SK-N-SH (cell line): ENCODE measurements at regions not wholly inside any gene's neighbourhood (a gene's known extent, or its start where the extent isn't known, plus 50 kb on each side); places are given as distances from the start of the nearest gene placed in this dataset.

Experiments used
- CTCF ChIA-PET: fragments of 300-600, 350-600 bp; formaldehyde crosslinking; extraction: SDS; loops from one replicate; lab custom pipeline; 2021; lab: Yijun Ruan, JAX
- POLR2A ChIA-PET: fragments of 350-600 bp; sonication (Branson Sonifier 250); formaldehyde crosslinking; extraction: SDS; loops from one replicate; lab custom pipeline; 2020; ENCODE audit warnings: antibody characterized with exemption, inconsistent platforms; lab: Yijun Ruan, JAX
- DNase-seq: peaks from one replicate; pipeline ENCODE4 v3.0.0; 2012
- H2AFZ ChIP-seq: fragments of 200-600 bp; sonication (generic); 2 replicates; pipeline ENCODE4 v1.8.1; 2016; ENCODE audit warnings: antibody characterized with exemption, mild to moderate bottlenecking, low read depth
- H3F3A ChIP-seq: fragments of 200-600 bp; sonication (generic); replicated peaks from 2 replicates; pipeline ENCODE3; 2016; ENCODE audit warnings: antibody characterized with exemption, mild to moderate bottlenecking; ENCODE audit not compliant: insufficient read depth
- H3K27ac ChIP-seq, 2 experiments: fragments of 200-500 bp in 1 of 2; fragments of 200-600 bp in 1 of 2; sonication (Bioruptor generic) in 1 of 2; sonication (generic), shearing (Covaris generic) in 1 of 2; 2 replicates each; pipeline versions ENCODE4 v1.5.1 to v1.6.1; 2014 to 2016; ENCODE audit warnings: low read depth in 2 of 2, inconsistent platforms in 1 of 2, low read length in 1 of 2, mild to moderate bottlenecking in 1 of 2, mixed read lengths in 1 of 2
- H3K27me3 ChIP-seq: fragments of 200-600 bp; sonication (generic), shearing (Covaris generic); 2 replicates; pipeline ENCODE4 v1.6.1; 2016; ENCODE audit warnings: mixed run types; ENCODE audit not compliant: insufficient read depth
- H3K36me3 ChIP-seq, 2 experiments: fragments of 200-500 bp in 1 of 2; fragments of 200-600 bp in 1 of 2; sonication (Bioruptor generic) in 1 of 2; sonication (generic) in 1 of 2; replicated peaks in 1 of 2; 2 replicates each; pipeline versions ENCODE3 to v1.5.1; 2014 to 2016; ENCODE audit warnings: low read length in 1 of 2, mild to moderate bottlenecking in 1 of 2; ENCODE audit not compliant: insufficient read depth in 2 of 2, control insufficient read depth in 1 of 2
- H3K4me1 ChIP-seq, 2 experiments: fragments of 200-500 bp in 1 of 2; fragments of 200-600 bp in 1 of 2; sonication (Bioruptor generic) in 1 of 2; sonication (generic), shearing (Covaris generic) in 1 of 2; 2 replicates each; pipeline versions ENCODE4 v1.5.1 to v1.6.1; 2014 to 2016; ENCODE audit warnings: low read depth in 1 of 2, low read length in 1 of 2, mixed run types in 1 of 2; ENCODE audit not compliant: insufficient read depth in 2 of 2, control insufficient read depth in 1 of 2
- H3K4me2 ChIP-seq: fragments of 200-600 bp; sonication (generic), shearing (Covaris generic); 2 replicates; pipeline ENCODE4 v1.6.1; 2017; ENCODE audit warnings: mixed run types
- H3K4me3 ChIP-seq, 2 experiments: fragments of 200-500 bp in 1 of 2; fragments of 200-600 bp in 1 of 2; sonication (Bioruptor generic) in 1 of 2; sonication (generic), shearing (Covaris generic) in 1 of 2; 2 replicates each; pipeline versions ENCODE4 v1.5.1 to v1.8.1; 2014 to 2016; ENCODE audit warnings: low read depth in 2 of 2, inconsistent platforms in 1 of 2, low read length in 1 of 2, mild to moderate bottlenecking in 1 of 2, mixed read lengths in 1 of 2, moderate library complexity in 1 of 2
- H3K79me2 ChIP-seq: fragments of 200-600 bp; sonication (generic); 2 replicates; pipeline ENCODE4 v1.8.1; 2017; ENCODE audit warnings: mild to moderate bottlenecking; ENCODE audit not compliant: insufficient read depth
- H3K9ac ChIP-seq: fragments of 200-600 bp; sonication (generic); 2 replicates; pipeline ENCODE4 v1.6.1; 2017; ENCODE audit warnings: mixed run types
- H3K9me2 ChIP-seq: fragments of 200-600 bp; sonication (generic); 2 replicates; pipeline ENCODE4 v1.6.1; 2017; ENCODE audit warnings: mixed run types
- H3K9me3 ChIP-seq: fragments of 200-600 bp; sonication (generic); 2 replicates; pipeline ENCODE4 v1.6.1; 2017; ENCODE audit warnings: mixed run types, mild to moderate bottlenecking, moderate library complexity
- H4K20me1 ChIP-seq: fragments of 200-600 bp; sonication (generic); 2 replicates; pipeline ENCODE4 v1.6.1; 2017; ENCODE audit warnings: mild to moderate bottlenecking, mixed run types; ENCODE audit not compliant: insufficient read depth
- CHD2 ChIP-seq: fragments of 150-350 bp; IDR thresholded peaks from 2 replicates; pipeline ENCODE4 v1.6.1; 2018; ENCODE audit warnings: low read length; ENCODE audit not compliant: partially characterized antibody
- EP300 ChIP-seq, 2 experiments: IDR thresholded peaks; 2 replicates each; pipeline versions ENCODE4 v1.4.0 to v1.6.1; 2012; ENCODE audit warnings: borderline replicate concordance in 1 of 2, low read depth in 1 of 2, low read length in 1 of 2
- EZH2phosphoT487 ChIP-seq: fragments of 200-600 bp; sonication (generic); IDR thresholded peaks from 2 replicates; pipeline ENCODE4 v1.6.1; 2017; ENCODE audit warnings: low read depth, mixed run types, mild to moderate bottlenecking, antibody characterized with exemption, moderate library complexity, borderline replicate concordance
- FOXM1 ChIP-seq: IDR thresholded peaks from 2 replicates; pipeline ENCODE4 v1.4.0; 2012; ENCODE audit warnings: low read depth, mild to moderate bottlenecking
- JUND ChIP-seq: IDR thresholded peaks from 2 replicates; pipeline ENCODE4 v1.4.0; 2012
- MXI1 ChIP-seq: IDR thresholded peaks from 2 replicates; pipeline ENCODE4 v1.6.1; 2012; ENCODE audit warnings: mild to moderate bottlenecking, low read depth, low read length, improper control_type of control experiment
- NFIC ChIP-seq: IDR thresholded peaks from 2 replicates; pipeline ENCODE4 v1.4.0; 2012; ENCODE audit warnings: borderline replicate concordance
- RFX5 ChIP-seq: IDR thresholded peaks from 2 replicates; pipeline ENCODE4 v1.6.1; 2012; ENCODE audit warnings: mild to moderate bottlenecking, improper control_type of control experiment, low read length
- SMC3 ChIP-seq: IDR thresholded peaks from 2 replicates; pipeline ENCODE4 v1.6.1; 2012; ENCODE audit warnings: low read depth, low read length, improper control_type of control experiment
- TAF1 ChIP-seq: IDR thresholded peaks from 2 replicates; pipeline ENCODE4 v1.6.1; 2012; ENCODE audit warnings: low read depth, mild to moderate bottlenecking, low read length, moderate library complexity, borderline replicate concordance
- TCF12 ChIP-seq: IDR thresholded peaks from 2 replicates; pipeline ENCODE4 v1.4.0; 2012
- TEAD4 ChIP-seq: IDR thresholded peaks from 2 replicates; pipeline ENCODE4 v1.4.0; 2012; ENCODE audit warnings: mild to moderate bottlenecking, borderline replicate concordance; ENCODE audit not compliant: insufficient read depth
- YY1 ChIP-seq: IDR thresholded peaks from 2 replicates; pipeline ENCODE4 v1.4.0; 2012; ENCODE audit warnings: low read depth, mild to moderate bottlenecking
- WGBS: methylation state at CpG from one replicate; pipeline ENCODE4 v1.1.6; 2017; ENCODE audit warnings: low lambda C conversion rate; 5-methylcytosine and 5-hydroxymethylcytosine counted together
- TF ChIP-seq, protein P1 (sequence below): IDR thresholded peaks from 2 replicates; pipeline ENCODE4 v1.4.0; 2012; ENCODE audit warnings: low read depth, borderline replicate concordance
- TF ChIP-seq, protein P2 (sequence below): IDR thresholded peaks from 2 replicates; pipeline ENCODE4 v1.4.0; 2012; ENCODE audit warnings: low read depth
- TF ChIP-seq, protein P3 (sequence below): IDR thresholded peaks from 2 replicates; pipeline ENCODE4; 2012
- TF ChIP-seq, protein P4 (sequence below): fragments of 150-350 bp; IDR thresholded peaks from 2 replicates; pipeline ENCODE4 v1.6.1; 2016; ENCODE audit warnings: mild to moderate bottlenecking, low read depth, low read length
- TF ChIP-seq, protein P5 (sequence below): fragments of 150-350 bp; IDR thresholded peaks from 2 replicates; pipeline ENCODE4 v1.6.1; 2017; ENCODE audit warnings: antibody characterized with exemption, low read length, low read depth, borderline replicate concordance

DNA sequence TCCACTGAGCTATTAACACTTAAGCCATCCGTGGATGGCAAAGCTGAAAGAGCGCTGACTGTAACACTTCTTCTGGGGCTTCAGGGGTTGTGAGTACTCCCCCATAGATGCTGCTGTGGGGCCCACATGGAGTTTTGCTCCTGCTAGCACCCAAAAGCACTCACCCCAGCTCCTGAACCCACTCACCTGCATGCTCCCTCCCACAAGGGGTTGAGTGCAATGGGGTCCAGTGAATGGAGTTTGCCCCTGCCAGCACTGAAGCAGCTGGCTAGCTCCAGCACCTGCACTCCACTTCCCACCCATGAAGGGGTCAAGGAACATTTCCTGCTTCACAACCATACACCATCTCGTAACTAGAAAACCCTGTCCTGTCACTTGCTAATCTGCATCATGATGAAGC, 78.9 kb downstream of the IL21 start:
- Histone ChIP-seq H3K27me3 (no peaks in the 10 kb centered on the region; the same call in 1 of the 2 replicates), H2AFZ (no peak overlapping the region), H3K9me2 (no peaks in the 10 kb centered on the region), H3K9ac (no peak overlapping the region), H3K36me3 (no peaks in the 10 kb centered on the region), H3K4me3 (no peak overlapping the region), H3K27ac (no peak overlapping the region), H3K9me3 (no peaks in the 10 kb centered on the region), H3F3A (no peaks in the 10 kb centered on the region), H3K4me1 (no peaks in the 10 kb centered on the region), H3K4me2 (no peak overlapping the region), H4K20me1 (no peaks in the 10 kb centered on the region), H3K79me2 (no peaks in the 10 kb centered on the region)
- CTCF ChIA-PET, result interaction anchor here (1.6 kb wide), 1 partner anchor 36 kb away, joined by 4 read pairs; no protein-coding TSS in a partner anchor
- 0% methylated on average over 3 of the region's 3 CpGs for WGBS
- TF ChIP-seq, protein P1, sequence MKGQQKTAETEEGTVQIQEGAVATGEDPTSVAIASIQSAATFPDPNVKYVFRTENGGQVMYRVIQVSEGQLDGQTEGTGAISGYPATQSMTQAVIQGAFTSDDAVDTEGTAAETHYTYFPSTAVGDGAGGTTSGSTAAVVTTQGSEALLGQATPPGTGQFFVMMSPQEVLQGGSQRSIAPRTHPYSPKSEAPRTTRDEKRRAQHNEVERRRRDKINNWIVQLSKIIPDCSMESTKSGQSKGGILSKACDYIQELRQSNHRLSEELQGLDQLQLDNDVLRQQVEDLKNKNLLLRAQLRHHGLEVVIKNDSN, result no peak
- TF ChIP-seq, protein P2, sequence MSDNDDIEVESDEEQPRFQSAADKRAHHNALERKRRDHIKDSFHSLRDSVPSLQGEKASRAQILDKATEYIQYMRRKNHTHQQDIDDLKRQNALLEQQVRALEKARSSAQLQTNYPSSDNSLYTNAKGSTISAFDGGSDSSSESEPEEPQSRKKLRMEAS, result no peak
- TF ChIP-seq CHD2, result no peak
- TF ChIP-seq FOXM1, result no peak
- no peak for TF ChIP-seq TAF1
- TF ChIP-seq, protein P3, sequence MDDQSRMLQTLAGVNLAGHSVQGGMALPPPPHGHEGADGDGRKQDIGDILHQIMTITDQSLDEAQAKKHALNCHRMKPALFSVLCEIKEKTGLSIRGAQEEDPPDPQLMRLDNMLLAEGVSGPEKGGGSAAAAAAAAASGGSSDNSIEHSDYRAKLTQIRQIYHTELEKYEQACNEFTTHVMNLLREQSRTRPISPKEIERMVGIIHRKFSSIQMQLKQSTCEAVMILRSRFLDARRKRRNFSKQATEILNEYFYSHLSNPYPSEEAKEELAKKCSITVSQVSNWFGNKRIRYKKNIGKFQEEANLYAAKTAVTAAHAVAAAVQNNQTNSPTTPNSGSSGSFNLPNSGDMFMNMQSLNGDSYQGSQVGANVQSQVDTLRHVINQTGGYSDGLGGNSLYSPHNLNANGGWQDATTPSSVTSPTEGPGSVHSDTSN, result no peak
- TF ChIP-seq NFIC, result no peak
- no peak for TF ChIP-seq EZH2phosphoT487
- TF ChIP-seq, protein P4, sequence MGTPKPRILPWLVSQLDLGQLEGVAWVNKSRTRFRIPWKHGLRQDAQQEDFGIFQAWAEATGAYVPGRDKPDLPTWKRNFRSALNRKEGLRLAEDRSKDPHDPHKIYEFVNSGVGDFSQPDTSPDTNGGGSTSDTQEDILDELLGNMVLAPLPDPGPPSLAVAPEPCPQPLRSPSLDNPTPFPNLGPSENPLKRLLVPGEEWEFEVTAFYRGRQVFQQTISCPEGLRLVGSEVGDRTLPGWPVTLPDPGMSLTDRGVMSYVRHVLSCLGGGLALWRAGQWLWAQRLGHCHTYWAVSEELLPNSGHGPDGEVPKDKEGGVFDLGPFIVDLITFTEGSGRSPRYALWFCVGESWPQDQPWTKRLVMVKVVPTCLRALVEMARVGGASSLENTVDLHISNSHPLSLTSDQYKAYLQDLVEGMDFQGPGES, result no peak
- no peak for TF ChIP-seq YY1
- TF ChIP-seq JUND, result no peak
- TF ChIP-seq, protein P5, sequence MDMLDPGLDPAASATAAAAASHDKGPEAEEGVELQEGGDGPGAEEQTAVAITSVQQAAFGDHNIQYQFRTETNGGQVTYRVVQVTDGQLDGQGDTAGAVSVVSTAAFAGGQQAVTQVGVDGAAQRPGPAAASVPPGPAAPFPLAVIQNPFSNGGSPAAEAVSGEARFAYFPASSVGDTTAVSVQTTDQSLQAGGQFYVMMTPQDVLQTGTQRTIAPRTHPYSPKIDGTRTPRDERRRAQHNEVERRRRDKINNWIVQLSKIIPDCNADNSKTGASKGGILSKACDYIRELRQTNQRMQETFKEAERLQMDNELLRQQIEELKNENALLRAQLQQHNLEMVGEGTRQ, result no peak
- no peak for TF ChIP-seq TEAD4
- TF ChIP-seq TCF12, result no peak
- no peak for TF ChIP-seq SMC3
- no peak for TF ChIP-seq EP300 (IDR thresholded peaks at IDR 0.05; ENCODE audit: borderline replicate concordance in 1 of 2, low read depth in 1 of 2, low read length in 1 of 2)
- TF ChIP-seq MXI1, result no peak
- TF ChIP-seq RFX5, result no peak
- POLR2A ChIA-PET, result no interaction called here
- DNase-seq, result no peak
